Cardiac muscle cell (in vitro differentiated cells and primary cell): ENCODE measurements at regions not wholly inside any gene's neighbourhood (a gene's known extent, or its start where the extent isn't known, plus 50 kb on each side); places are given as distances from the start of the nearest gene placed in this dataset.

ENCODE experiments used
- DNase-seq, 2 donors: peaks; one replicate each; pipeline versions ENCODE4 v3.0.0 to v3.0.0-alpha.2; 2010 to 2017; ENCODE audit warnings: low read depth in 1 of 2, low spot score in 1 of 2
- H3K27ac ChIP-seq: fragments of 200-600 bp; sonication (generic); 2 replicates; pipeline ENCODE4 v1.5.1; 2016
- H3K27me3 ChIP-seq: fragments of 200-600 bp; sonication (generic); 2 replicates; pipeline ENCODE4 v1.6.0; 2016; ENCODE audit warnings: control low read depth
- H3K36me3 ChIP-seq: fragments of 200-600 bp; sonication (generic); 2 replicates; pipeline ENCODE4 v1.5.1; 2016; ENCODE audit warnings: control low read depth
- H3K4me1 ChIP-seq: fragments of 200-600 bp; sonication (generic); 2 replicates; pipeline ENCODE4 v1.8.1; 2017; ENCODE audit warnings: low read depth, mild to moderate bottlenecking, mixed run types
- H3K4me3 ChIP-seq: fragments of 200-600 bp; sonication (generic); 2 replicates; pipeline ENCODE4 v1.5.1; 2016; ENCODE audit warnings: mild to moderate bottlenecking
- H3K9me3 ChIP-seq: fragments of 200-600 bp; sonication (generic); 2 replicates; pipeline ENCODE4 v1.5.1; 2017; ENCODE audit warnings: low read depth, mild to moderate bottlenecking, control low read depth
- TF ChIP-seq, protein P1 (sequence below): IDR thresholded peaks from 2 replicates; pipeline ENCODE4 v1.5.1; 2012; ENCODE audit warnings: low read depth, mild to moderate bottlenecking, low read length

DNA sequence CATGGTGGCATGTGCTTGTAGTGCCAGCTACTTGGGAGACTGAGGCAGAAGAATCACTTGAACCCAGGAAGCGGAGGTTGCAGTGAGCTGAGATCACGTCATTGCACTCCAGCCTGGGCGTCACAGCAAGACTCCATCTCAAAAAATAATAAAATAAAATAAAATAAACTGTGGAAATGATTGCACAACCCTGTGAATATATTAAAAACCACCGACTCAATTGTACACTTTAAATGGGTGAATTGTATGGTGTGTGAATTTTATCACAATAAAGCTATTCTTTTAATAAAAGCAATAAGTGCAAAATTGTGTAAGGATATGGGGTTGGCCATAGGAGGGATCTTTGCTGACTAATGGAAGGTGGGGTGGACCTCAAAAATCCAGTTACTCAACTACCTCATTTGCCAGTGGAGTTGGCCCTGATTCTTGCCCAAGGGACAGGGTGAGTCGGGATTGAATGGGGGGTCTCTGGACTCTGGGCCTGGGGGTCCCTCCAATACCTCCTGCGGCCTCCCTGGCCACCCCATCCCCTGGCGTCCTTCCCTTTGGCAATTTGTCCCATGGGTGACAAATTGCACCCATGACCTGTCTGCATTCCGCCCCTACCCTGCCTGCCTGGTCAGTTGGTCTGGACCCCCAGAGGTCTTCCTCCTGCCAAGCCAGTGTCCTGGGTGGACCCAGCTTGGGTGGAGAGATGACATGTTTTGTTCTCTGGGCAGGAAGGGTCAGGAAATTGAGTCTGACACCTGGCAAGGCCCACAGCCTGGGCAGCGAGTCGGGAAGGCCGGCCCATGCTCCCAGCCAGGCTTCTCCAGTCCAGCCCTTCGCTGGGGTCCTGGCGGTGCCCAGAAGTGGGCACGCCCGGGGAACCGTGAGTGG is 61.7 kb upstream of the ELN start:
- DNase-seq: no peak
- no peak overlapping the region for H3K4me3 ChIP-seq
- no peaks in the 10 kb centered on the region for H3K36me3 ChIP-seq
- no peak overlapping the region for H3K27ac ChIP-seq
- TF ChIP-seq, protein P1, sequence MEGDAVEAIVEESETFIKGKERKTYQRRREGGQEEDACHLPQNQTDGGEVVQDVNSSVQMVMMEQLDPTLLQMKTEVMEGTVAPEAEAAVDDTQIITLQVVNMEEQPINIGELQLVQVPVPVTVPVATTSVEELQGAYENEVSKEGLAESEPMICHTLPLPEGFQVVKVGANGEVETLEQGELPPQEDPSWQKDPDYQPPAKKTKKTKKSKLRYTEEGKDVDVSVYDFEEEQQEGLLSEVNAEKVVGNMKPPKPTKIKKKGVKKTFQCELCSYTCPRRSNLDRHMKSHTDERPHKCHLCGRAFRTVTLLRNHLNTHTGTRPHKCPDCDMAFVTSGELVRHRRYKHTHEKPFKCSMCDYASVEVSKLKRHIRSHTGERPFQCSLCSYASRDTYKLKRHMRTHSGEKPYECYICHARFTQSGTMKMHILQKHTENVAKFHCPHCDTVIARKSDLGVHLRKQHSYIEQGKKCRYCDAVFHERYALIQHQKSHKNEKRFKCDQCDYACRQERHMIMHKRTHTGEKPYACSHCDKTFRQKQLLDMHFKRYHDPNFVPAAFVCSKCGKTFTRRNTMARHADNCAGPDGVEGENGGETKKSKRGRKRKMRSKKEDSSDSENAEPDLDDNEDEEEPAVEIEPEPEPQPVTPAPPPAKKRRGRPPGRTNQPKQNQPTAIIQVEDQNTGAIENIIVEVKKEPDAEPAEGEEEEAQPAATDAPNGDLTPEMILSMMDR: no peak
- H3K4me1 ChIP-seq: no peaks in the 10 kb centered on the region
- no peaks in the 10 kb centered on the region for H3K27me3 ChIP-seq
- no peaks in the 10 kb centered on the region for H3K9me3 ChIP-seq

DNA sequence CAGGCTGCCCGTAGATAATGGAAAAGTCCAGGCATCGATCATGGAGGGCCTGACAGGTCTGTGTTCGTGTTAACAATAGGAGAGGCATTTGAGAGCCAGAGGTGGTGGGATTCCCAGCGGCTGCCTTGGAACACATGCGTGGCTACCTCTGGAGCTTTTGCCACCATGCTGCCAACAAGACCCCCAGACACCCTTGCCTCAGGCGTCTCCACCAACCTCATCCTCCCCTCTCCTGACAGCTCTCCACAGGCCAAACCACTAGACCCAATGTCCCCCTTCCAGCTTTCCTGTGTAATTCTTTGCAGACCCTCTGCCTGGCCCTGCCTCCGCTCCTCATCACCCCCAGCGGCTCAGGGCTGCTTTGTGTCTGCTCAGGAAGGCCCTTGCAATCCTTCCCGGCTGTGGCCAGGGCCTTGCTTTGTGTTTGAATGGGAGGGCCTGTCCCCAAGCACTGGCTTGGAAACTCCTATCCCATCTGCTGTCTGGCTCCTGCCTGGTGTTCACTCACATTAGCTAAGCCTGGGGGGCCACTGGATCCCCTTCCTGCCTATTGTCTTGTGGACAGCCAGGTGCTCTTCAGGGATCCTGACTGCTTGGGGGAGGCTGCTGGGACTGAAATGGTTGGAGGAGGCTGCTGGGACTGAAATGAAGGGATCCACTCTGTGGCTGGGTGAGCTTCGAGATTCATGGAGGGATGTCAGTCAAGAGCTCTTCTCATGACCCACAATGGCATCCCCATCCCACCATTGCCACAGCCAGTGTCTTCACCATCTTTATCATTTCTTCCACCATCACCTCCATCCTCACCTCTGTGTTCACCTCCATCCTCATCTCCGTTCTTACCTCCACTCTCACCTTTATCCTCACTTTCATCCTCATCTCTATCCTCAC is 60.8 kb upstream of the ELN start:
- no peaks in the 10 kb centered on the region for H3K27me3 ChIP-seq
- no peaks in the 10 kb centered on the region for H3K9me3 ChIP-seq
- H3K4me3 ChIP-seq: no peak overlapping the region
- no peak for DNase-seq
- no peaks in the 10 kb centered on the region for H3K36me3 ChIP-seq
- TF ChIP-seq, protein P1: no peak
- no peaks in the 10 kb centered on the region for H3K4me1 ChIP-seq
- H3K27ac ChIP-seq: no peak overlapping the region

DNA sequence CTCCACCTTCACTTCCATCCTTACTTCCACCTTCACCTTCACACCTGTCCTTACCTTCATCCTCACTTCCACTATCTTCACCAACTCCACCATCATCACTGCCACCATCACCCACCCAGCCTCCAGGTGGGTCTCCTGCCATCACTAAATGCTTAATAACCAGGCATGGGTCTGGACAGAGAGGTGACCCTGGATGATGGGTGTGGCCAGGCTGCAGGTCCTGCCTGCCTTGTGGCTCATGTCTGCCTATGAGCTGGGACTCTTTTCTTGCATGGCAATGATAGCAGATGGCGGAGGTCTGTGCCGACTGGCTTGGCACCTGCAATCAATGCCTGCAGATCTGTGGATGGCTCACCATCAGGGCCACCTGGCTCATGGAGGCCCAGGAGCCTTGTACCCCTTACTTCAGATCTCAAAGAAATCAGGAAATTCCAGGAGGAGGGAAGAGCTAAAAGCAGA is 60.1 kb upstream of the ELN start:
- TF ChIP-seq, protein P1: no peak
- Histone ChIP-seq H3K9me3 (no peaks in the 10 kb centered on the region), H3K4me3 (no peak overlapping the region), H3K27ac (no peak overlapping the region), H3K36me3 (no peaks in the 10 kb centered on the region), H3K27me3 (no peaks in the 10 kb centered on the region), H3K4me1 (no peaks in the 10 kb centered on the region)
- no peak for DNase-seq

DNA sequence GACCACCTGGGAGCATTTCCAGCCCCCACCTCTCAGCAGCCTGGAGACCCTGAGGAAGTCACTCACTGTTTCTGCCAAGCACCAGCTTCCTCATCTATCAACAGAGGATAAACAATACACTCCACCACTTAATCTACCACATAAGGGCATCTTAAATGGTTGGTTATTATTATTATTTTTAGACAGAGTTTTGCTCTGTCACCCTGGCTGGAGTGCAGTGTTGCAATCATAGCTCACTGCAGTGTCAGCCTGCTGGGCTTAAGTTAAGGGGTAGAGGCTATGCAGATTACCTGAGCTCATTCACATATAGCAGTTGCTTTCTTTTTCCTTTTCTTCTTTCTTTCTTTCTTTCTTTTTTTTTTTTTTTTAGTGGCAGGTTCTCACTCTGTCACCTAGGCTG is 59.5 kb upstream of the ELN start:
- Histone ChIP-seq H3K27me3 (no peaks in the 10 kb centered on the region), H3K9me3 (no peaks in the 10 kb centered on the region)
- DNase-seq: no peak

DNA sequence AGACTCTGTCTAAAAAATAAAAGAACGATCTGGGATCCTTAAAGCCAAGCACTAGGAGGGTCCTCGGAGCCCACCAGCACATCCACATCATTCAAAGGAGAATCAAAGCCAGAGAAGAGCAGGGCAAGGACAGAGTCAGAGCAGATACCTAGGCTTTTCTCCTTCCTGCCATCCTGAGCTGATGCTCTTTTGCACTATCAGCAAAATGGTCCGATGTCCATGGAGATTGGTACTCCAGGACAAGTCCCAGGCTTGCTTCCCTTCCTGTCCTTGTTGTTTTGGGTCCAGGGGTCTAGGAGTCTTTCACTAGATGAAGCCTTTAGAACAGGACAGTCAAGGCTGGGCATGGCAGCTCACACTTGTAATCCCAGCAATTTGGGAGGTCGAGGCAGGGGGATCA is 58.0 kb upstream of the ELN start:
- no peak for DNase-seq
- Histone ChIP-seq H3K36me3 (no peaks in the 10 kb centered on the region), H3K4me3 (no peak overlapping the region), H3K27ac (no peak overlapping the region), H3K27me3 (no peaks in the 10 kb centered on the region), H3K9me3 (no peaks in the 10 kb centered on the region), H3K4me1 (no peaks in the 10 kb centered on the region)
- TF ChIP-seq, protein P1: no peak

More for the DNA sequence above, 59.5 kb upstream of the ELN start:
- Histone ChIP-seq H3K36me3 (no peaks in the 10 kb centered on the region), H3K27ac (no peak overlapping the region), H3K4me3 (no peak overlapping the region), H3K4me1 (no peaks in the 10 kb centered on the region)
- TF ChIP-seq, protein P1: no peak
